NCI-H1417 (cell line): ENCODE measurements at regions not wholly inside any gene's neighbourhood (a gene's known extent, or its start where the extent isn't known, plus 50 kb on each side); places are given as distances from the start of the nearest gene placed in this dataset.

ENCODE experiments used
- DNase-seq, 3 experiments: peaks; one replicate each; lab custom pipeline; 2025; lab: John Stamatoyannopoulos, UW

DNA sequence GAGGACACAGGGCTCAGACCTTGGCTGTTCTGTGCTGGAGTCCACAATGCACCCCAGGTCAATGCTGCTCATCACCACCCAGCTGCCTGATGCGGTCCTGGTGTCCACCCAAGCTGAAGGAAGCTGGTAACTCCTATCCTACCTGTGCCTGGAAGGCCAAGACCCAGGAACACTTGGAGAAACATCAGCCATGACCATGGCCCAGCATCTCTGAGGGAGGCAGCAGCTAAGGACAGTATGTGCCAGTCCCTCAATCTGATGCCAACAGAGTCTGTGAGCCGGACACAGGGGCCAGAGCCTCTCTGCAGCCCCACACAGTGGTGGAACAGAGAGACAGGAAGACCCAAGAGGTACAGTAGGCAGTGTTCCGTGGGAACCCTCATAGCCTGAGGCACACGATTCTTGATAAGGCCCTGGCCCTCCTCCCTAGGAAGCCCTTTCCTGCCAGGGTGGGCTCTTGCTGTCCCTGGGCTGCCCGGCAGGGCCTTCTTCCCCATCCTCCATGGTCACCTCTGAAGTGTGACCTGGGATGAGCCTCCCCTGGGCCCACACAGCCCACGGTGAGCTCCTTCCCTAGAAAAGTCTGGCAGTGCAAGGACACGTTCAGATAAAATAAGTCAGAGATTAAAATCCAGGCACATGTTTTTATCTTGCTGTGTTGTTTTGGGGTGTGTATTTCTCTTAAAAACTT is 170.7 kb downstream of the THBS2 start:
- DNase-seq: no peak

DNA sequence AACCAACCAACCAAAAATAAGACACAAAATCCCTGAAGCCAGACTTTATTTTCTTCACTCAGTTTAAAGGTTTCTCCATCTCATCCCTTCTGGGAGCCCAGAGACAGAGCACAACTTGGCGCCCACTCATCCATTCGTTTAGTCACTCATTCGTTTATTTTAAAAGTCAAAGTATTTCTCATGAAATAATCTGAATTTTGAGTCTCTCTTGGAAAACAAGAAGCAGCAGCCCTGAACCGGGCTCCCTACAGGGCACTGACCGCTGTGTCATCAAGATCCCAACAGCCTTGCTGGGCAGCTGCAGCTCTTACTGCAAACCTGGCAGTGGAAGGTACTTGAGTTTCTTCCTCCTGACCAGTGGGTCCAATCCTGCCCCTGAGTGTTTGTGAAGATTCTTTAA is 171.6 kb downstream of the THBS2 start:
- no peak for DNase-seq

DNA sequence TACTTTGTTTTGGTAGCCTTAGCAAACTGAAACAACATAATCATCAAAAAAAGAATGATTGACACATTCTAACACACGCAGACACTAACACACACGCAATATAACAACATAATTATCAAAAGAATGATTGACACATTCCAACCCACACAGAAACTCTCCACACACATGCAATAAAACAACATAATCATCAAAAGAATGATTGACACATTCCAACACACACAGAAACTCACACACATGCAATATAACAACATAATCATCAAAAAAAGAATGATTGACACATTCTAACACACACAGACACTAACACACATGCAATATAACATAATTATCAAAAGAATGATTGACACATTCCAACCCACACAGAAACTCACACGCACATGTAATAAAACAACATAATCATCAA is 172.4 kb downstream of the THBS2 start:
- no peak for DNase-seq

DNA sequence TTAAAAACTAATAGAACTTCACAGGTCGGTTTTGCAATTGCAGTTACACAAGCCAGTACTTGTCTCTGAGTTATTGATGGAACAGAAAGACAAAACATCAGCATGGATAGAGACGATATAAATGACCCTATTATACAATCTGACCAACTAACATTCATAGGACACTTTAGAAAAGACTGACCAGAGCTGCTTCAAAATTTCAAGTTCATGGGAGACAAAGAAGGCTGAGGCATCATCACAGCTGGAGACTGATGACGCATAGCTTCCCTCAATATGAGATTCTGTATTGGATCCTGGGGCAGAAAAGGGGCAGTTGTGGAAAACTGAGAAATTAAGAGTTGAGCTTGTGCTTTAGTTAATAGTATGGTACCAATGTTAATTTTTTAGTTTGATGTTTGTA is 174.0 kb downstream of the THBS2 start:
- no peak for DNase-seq

DNA sequence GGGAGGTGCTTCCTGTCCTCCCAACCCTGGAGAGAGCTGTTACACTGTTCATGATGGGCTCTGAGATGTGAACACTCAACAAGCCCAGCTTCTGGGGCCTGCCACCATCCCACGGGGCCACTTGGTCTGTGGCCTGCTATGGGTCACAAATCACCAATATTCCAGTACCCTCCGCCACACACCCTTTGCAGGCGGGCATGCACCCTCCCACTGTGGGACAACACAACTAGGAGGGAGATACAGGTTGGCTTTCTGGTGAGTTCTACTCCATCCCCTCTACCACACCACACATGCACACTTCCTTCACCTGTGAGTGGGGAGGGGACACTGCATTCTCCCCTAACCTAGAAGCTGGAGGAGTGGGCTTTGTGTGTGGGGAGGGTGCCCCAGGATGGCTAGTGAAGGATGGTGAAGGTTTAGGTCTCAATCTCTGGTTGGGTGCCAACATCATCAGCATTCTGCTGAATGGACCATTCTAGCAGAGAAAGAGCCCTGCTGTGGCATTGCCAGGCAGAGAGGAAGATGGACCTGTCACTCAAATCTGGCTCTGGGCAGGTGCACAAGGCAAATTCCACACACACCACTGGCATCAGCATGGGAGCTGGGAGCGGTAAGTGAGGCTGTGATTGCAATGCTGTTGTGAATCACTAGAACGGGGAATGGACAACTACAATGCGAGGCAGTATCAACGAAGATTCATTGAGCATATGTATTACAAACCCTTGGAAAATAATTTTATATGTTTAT is 175.1 kb downstream of the THBS2 start:
- no peak for DNase-seq

DNA sequence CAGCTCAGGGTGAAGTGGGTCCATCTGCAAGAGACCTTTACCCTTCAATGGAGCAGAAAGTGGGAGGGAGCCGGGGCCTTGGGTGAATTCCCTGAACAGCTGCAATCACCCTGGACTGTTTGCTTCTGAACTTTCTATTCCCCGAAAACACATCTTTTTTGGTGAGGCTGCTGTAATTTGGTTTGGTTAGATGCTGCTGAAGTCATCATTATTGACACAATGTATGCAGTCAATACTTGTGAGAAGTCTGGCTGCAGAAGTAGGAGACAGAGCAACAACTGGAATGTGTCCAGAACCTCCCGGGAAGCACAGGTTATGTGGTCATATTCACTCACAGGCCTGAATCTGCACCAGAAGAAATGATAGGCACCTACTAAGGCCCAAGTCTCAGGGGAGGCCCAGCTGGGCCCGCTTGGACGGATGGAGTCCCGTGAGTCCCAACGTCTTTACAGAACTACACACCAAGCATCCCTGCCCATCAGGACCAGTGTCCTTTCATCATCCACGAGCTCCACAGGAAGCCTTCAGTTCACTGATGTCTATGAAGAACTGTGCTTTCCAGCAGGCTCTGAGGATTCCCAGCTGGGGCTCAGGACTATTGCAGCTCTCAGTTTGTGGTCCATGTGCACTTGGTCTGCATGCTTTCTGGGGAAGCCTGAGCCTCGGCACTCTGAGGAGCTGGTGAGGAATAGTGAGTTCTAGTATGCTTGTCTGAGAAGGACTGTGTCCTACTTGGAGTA is 177.6 kb downstream of the THBS2 start:
- no peak for DNase-seq

DNA sequence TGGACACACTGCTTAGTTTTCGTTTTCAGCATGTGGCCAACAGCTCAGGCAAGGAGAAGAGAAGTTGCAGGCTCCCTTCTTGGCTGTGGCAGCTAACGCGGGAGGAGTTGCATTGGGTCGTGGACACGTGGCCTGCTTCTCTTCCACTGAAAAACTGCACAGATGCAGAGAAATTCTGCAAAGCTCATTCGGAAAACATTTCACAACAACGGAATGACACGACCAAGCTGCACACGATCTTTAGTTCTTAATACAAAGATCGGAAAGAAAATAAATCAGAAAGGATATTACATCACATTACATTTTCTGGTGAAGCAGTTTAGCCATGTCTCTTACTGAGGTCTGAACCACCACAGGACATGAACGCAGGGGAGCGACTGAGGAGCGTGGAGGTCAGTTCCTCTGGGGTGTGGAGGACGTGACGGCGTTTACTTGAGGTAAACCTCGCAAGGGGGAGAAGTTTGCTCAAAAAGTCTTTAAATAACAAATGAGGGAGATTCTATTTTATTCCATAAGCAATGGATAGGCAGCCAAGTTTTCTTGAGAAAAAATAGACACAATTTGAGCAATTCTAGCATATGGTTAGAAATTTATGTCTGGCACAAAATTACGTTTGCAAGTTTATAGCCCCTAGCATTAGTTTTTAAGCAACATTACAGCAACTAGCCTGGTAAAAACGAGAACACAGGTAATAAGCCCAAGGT is 178.3 kb downstream of the THBS2 start:
- no peak for DNase-seq

DNA sequence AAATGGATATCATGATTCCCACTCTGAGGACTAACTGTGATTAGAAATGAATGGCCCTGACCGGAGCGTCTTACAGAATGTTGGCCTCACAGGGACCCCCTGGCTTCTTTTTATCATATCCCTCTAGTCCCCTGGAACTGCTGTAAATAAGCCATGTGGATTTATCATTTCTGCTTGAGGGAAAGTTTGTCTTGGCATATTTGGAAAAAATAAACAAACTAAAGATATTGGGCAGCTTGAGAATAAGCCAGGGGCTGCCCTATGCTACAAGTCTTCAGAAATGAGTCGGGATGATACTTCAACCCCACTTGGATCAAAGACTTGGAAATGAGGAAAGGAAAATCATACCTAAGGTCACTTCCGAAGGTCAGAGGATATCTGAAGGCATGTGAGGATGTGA is 179.1 kb downstream of the THBS2 start:
- no peak for DNase-seq

DNA sequence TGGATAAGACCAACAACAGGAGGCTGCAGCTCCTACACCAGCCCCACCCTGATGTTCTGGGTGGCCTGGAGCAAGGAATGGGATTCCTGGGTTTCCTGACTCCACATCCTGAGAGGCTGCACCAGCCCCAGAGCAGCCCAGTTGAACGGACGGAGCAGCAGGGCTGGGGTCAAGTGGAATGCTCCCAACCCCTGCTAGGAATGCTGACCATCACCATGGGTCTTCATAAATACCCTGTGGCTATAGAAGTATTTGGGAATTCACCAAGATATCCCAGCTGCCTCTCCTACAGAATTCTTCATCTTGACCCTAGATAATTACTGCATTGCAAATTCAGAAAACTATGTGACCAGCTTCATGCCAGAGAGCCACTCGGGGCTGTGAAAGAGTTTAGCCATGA is 180.3 kb downstream of the THBS2 start:
- DNase-seq: no peak

DNA sequence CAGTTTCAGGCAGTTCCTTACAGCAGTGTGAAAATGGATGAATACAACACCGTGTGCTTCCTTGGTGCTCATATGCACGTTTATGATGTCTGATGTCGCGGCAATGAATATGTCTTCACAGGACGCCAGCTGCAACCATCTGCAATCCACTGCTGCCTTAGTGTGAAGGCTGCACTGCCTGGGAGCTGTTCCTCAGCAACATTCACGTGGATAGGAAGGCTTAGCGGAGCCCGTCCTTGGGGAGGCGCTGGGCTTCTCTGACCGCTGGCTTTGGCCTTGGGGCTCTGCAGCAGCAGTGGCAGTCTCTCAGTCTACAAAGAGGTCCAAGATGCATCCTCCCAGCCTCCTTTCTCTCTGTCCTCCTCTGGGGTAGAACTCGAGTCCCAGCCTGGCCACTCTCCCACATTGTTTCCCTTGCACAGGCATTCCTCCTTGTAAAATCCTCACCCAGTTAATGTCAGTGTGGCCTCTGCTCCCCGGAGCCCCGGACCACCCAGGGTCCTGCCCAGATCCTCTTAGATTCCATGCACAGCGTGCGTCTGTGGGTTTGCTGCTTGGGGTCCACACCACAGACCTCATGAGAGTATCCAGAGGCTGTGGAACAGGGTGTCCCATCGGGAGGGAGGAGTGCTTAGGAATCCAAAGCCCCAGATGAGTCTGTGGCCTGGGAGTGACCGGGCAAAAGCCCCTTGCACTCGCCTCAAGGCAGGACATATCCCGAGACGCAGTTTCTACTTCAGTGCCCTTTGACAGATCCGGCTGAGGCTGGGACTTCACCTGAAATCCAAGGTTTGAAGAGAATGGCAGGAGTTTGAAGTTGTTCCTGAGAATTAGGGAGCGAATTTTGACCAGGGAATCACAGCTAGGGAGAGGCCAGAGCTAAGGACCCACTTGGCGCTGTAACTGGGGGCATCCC is 181.3 kb downstream of the THBS2 start:
- no peak for DNase-seq

DNA sequence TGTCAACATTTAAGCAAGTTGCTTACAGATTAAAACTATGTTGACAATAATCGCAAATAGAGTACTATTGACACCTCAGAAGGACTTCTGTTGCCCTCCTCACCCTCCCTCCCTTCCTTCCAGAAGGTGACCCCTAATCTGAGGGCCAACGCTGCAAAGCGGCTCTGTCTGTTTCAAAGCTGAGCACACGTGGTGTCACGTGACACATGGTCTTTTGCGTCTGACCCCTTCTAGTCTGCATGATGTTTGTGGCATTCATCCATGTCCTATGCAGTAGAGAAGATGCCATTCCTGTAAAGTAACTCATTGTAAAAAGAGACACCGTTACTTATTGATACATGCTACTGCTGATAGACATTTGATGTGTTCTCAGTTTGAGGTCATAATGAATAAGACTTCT is 182.3 kb downstream of the THBS2 start:
- no peak for DNase-seq

DNA sequence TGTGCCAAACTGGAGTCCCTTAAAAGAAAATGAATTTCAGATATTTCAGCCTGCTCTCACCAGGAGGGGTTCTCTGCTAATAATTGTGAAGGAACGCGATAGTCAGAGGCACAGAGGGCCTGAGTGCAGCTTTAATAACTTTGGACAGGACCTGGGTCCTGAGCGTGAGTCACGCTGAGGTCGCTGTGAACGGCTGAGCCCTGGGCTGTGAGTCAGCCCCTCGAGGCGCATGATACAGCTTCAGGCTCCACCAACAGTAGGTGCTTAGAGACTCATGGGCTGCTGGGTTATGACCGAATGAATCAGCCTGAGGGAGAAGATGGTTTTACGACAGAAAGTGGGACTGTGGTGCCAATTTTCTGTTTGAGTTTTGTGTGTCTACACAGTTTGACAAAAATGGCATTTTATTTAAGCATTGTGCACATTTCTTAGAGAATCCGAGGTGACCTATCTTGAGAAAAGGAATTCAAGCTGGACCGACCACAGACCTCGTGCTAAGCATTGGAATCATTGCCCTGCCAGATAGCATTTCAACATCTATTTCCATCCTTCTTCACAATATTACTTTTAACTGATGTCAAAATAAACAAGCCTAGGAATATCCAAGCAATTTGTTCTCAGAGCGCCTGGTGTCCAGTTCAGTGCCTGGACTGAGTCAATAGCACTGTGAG is 183.0 kb downstream of the THBS2 start:
- no peak for DNase-seq

DNA sequence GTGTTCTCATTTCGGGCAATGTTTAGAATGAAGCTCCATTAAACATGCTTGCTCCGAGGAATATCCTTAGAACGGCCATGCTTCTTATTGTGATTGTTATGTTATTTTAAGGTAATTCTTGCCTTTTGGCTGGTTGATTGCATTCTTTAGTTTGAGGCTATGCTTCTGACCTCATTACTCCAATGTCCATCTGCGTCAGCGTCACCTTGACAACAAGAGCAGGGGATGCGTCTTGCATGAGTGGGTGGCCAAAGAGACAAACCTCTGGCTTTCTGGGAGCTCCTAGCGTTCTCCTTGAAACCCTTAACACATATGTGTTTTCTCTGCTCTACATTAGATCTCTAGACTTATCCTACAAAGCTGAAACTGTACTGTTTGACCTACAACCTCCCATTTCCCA is 184.3 kb downstream of the THBS2 start:
- no peak for DNase-seq

DNA sequence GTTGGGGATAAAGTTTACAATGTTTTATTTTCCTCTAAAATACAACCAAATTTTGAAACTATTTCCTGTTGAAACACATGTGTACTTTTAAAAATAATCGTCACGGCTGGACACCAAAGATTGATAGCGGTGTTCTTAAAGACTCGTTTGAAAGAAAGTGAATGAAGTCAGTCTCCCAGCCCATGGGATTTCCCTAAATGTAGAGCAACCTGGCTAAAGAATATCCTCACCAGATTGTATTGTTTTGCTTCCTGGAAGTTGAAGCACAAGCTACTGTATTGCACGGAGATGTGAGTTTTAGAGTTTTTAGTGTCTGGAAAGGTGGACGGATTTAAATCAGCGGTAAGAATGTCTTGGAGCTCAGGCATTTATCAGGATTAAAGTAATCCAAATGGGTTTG is 189.5 kb downstream of the THBS2 start:
- DNase-seq: no peak

DNA sequence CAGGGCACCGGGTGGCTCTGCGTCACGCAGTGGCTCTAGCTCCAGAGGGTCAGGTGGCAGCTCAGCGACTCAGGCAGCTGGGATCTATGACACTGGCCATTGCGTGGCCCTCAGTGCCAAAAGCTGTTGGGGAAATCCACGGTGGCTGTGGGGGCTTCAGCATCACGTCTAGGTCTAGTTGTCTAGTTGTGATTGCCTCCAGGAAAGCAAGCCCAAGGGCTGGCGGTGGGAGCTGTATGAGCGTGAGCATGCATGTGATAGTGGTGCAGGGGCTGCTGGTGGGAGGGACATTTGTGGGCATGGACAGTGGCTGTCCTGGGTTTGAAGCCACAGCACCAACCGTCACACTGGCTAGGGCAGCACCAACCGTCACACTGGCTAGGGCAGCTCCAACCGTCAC is 191.4 kb downstream of the THBS2 start:
- DNase-seq: no peak

DNA sequence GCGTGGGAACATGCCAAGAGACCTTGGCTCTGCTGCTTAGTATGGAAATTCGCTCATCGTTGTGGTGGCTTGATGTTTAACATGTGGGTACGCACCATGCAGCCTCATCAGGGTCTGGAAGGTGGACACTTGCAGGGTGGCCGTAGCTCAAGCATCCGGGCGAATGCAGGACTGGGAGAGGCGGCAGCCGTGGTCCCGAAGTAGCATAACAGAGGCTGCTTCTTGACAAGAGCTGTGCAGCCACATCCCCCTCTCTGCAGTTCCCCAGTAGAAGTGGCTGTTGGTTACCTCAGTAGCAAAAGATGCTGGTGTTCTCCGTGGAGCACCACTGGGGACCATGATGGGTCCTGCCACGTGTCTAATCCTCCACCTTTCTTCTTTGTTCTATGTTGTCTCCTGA is 195.0 kb downstream of the THBS2 start:
- no peak for DNase-seq

DNA sequence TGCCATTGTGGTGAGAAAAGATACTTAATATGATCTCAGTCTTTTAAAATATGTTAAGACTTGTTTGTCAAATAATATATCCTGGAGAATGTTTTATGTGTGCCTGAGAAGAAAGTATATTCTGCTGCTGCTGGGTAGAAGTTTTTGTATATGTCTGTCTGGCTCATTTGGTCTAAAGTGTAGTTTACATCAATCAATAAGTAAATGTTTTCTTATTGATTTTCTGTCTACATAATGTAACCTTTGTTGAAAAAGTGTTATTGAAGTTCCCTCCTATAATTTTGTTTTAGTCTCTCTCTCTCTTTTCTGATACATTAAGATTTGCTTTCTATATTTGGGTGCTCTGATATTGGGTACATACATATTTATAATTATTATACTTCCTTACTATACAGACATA is 201.2 kb downstream of the THBS2 start:
- no peak for DNase-seq

DNA sequence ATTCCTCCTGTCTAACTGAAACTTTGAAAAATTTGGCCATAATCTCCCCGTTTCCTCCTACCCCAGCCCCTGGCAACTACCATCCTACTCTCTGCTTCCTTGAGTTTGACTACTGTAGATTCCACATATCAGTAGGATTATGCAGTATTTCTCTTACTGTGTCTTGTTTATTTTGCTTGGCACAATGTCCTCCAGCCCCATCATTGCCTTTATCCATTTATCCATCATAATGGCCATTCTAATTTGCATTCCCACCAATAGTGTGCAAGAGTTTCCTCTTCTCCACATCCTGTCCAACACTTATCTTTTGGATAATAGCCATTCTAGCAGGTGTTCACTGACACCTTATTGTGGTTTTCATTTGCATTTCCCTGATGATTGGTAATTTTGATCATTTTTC is 202.3 kb downstream of the THBS2 start:
- peak in 2 of 3 experiments; percentile 30 to 81 for DNase-seq

DNA sequence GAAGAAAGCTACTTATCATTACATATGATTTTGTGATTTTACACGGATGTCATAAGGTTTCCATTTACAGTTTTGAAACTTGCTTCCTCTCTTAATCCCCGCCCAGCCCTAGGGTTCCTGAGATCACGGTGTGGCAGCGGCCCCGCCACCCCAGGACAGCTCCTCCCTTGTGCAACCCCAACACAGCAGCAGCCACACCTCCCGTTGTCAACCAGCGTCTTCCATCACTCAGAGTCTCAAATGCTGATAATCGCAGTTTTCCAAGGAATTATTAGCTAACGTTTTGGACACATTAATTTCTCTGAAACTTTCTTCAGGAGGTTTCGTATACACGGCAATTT is 204.8 kb downstream of the THBS2 start:
- DNase-seq: no peak

DNA sequence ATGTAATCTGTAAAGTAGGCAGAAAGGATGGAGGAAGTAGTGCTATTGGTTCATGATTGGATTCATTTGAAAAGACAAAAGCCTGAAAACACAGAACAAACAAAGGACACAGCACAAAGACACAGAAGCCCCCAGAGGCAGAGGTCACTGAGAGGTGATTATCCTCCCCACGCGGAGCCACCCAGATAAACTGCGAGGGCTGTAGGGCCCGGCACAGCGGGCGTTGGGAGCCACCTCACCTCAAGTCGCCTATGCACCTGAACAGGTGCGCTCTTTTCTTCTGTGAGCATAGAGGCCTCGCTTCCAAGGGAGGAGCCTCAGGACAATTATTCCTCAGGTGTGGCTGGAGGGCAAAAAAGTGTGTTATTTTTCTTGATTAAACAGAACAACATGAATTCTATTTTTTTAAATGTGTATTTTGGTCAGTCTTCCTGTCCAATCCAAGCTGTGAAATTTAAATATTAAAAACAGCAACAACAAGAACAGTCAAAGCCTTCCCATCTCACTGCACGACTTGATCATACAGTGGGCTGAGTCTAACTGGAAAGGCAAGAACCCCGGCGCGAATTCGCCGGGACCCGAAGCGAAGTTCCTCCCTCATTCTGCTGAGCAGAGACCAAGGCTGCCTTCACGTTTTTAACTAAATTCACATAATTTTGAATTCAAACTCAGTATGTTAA is 205.3 kb downstream of the THBS2 start:
- DNase-seq: no peak
